Parathyroid adenoma (tissue), 2 donors: ENCODE measurements at regions not wholly inside any gene's neighbourhood (a gene's known extent, or its start where the extent isn't known, plus 50 kb on each side); places are given as distances from the start of the nearest gene placed in this dataset.

ENCODE experiments used
- H2AFZ ChIP-seq: fragments of 300-600 bp; sonication (generic); one replicate; pipeline ENCODE4 v1.7.0; 2017; ENCODE audit warnings: antibody characterized with exemption, mild to moderate bottlenecking
- H3K27ac ChIP-seq: fragments of 300-600 bp; sonication (generic); one replicate; pipeline ENCODE4 v1.7.0; 2017
- H3K27me3 ChIP-seq: fragments of 300-600 bp; sonication (generic); one replicate; pipeline ENCODE4 v1.7.0; 2017; ENCODE audit warnings: low read length; ENCODE audit not compliant: control insufficient read depth, insufficient read depth
- H3K36me3 ChIP-seq: fragments of 300-600 bp; sonication (generic); one replicate; pipeline ENCODE4 v1.7.0; 2017; ENCODE audit warnings: low read length; ENCODE audit not compliant: control insufficient read depth, insufficient read depth
- H3K4me1 ChIP-seq: fragments of 300-600 bp; sonication (generic); one replicate; pipeline ENCODE4 v1.7.0; 2017; ENCODE audit warnings: control low read depth
- H3K4me2 ChIP-seq: fragments of 300-600 bp; sonication (generic); one replicate; pipeline ENCODE4 v1.7.0; 2017; ENCODE audit warnings: low read length
- H3K4me3 ChIP-seq: fragments of 300-600 bp; sonication (generic); one replicate; pipeline ENCODE4 v1.7.0; 2017; ENCODE audit warnings: low read depth, low read length
- H3K79me2 ChIP-seq: fragments of 300-600 bp; sonication (generic); one replicate; pipeline ENCODE4 v1.7.0; 2017; ENCODE audit warnings: control low read depth
- H3K9ac ChIP-seq: fragments of 300-600 bp; sonication (generic); one replicate; pipeline ENCODE4 v1.7.0; 2017; ENCODE audit warnings: mild to moderate bottlenecking
- H3K9me3 ChIP-seq: fragments of 300-600 bp; sonication (generic); one replicate; pipeline ENCODE4 v1.7.0; 2017; ENCODE audit warnings: low read length; ENCODE audit not compliant: control insufficient read depth
- TF ChIP-seq, protein P1 (sequence below): fragments of 300-600 bp; sonication (generic); IDR thresholded peaks from one replicate; pipeline ENCODE4 v1.7.0; 2017; ENCODE audit warnings: antibody characterized with exemption, mild to moderate bottlenecking
- donor health status: primary hyperparathyroidism.

DNA sequence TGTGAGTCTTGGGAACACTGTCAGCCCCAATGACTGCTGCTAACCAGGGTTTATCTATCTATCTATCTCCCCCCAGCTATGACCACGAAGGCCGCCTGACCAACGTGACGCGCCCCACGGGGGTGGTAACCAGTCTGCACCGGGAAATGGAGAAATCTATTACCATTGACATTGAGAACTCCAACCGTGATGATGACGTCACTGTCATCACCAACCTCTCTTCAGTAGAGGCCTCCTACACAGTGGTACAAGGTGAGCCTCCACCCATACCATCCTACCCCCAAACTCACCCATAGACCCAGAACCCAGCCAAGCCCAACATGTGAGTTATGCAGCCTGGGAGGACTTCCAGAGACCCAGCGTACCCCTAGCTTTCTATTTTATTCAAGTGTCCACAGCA is 65.4 kb upstream of the WWC1 start:
- no peak overlapping the region for H3K4me2 ChIP-seq
- H3K36me3 ChIP-seq, result no peaks in the 10 kb centered on the region
- TF ChIP-seq, protein P1, sequence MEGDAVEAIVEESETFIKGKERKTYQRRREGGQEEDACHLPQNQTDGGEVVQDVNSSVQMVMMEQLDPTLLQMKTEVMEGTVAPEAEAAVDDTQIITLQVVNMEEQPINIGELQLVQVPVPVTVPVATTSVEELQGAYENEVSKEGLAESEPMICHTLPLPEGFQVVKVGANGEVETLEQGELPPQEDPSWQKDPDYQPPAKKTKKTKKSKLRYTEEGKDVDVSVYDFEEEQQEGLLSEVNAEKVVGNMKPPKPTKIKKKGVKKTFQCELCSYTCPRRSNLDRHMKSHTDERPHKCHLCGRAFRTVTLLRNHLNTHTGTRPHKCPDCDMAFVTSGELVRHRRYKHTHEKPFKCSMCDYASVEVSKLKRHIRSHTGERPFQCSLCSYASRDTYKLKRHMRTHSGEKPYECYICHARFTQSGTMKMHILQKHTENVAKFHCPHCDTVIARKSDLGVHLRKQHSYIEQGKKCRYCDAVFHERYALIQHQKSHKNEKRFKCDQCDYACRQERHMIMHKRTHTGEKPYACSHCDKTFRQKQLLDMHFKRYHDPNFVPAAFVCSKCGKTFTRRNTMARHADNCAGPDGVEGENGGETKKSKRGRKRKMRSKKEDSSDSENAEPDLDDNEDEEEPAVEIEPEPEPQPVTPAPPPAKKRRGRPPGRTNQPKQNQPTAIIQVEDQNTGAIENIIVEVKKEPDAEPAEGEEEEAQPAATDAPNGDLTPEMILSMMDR, result no peak

DNA sequence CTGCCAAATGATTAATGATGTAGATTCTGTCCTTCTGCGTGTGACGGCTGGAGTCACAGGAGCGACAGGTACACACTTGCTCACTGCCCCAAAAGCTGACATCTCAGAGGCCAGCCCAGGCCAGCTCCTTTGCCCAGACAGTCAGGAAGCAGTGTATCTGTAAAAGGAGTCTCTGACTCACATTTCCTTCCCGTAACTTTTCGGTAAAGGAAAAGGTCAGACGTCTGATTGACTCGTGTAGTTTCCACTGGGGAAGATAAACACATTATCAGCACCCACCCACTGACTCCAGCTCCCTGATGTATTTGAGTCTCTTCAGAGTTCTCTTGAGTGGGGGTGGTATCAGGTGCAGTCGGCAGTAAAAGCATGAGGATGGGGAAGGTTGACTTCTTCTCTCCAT is 64.4 kb upstream of the WWC1 start:
- H3K9me3 ChIP-seq, result no peaks in the 10 kb centered on the region
- H2AFZ ChIP-seq, result no peak overlapping the region
- TF ChIP-seq, protein P1, result no peak
- no peaks in the 10 kb centered on the region for H3K27me3 ChIP-seq
- H3K4me3 ChIP-seq, result no peak overlapping the region
- H3K36me3 ChIP-seq, result no peaks in the 10 kb centered on the region
- no peaks in the 10 kb centered on the region for H3K79me2 ChIP-seq
- H3K9ac ChIP-seq, result no peak overlapping the region
- no peak overlapping the region for H3K27ac ChIP-seq
- no peak overlapping the region for H3K4me2 ChIP-seq
- H3K4me1 ChIP-seq, result no peaks in the 10 kb centered on the region

More for the DNA sequence above, 65.4 kb upstream of the WWC1 start:
- H3K4me3 ChIP-seq, result no peak overlapping the region
- H3K9me3 ChIP-seq, result no peaks in the 10 kb centered on the region
- no peak overlapping the region for H3K27ac ChIP-seq
- no peaks in the 10 kb centered on the region for H3K4me1 ChIP-seq
- H3K79me2 ChIP-seq, result no peaks in the 10 kb centered on the region
- H3K9ac ChIP-seq, result no peak overlapping the region
- H2AFZ ChIP-seq, result no peak overlapping the region
- no peaks in the 10 kb centered on the region for H3K27me3 ChIP-seq

DNA sequence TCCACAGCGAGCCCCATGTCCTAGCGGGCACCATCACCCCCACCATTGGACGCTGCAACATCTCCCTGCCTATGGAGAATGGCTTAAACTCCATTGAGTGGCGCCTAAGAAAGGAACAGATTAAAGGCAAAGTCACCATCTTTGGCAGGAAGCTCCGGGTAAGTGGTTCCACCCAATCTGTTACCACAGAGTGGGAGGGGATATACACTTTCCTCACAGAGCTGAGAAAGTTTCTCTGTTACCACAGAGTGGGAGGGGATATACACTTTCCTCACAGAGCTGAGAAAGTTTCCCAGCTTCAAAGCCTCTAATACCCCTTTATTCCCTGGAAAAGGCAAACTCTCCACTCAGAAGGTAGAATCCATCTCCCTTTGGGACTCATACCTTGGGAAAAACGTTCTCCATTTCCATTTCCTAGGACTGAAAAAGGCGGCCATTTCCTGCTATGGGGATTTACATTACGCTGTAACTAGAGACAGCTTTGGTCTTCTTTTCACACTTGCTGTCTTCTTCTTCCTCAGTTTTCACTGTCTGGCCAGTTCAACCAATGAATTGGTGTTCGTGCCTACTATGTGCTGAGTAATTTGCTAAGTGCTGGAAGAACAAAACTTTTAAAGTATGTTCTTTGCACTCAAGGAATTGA is 63.4 kb upstream of the WWC1 start:
- Histone ChIP-seq H3K9me3 (no peaks in the 10 kb centered on the region), H3K4me3 (no peak overlapping the region), H2AFZ (no peak overlapping the region), H3K36me3 (no peaks in the 10 kb centered on the region), H3K4me1 (no peaks in the 10 kb centered on the region), H3K27me3 (no peaks in the 10 kb centered on the region), H3K79me2 (no peaks in the 10 kb centered on the region), H3K9ac (no peak overlapping the region), H3K4me2 (no peak overlapping the region), H3K27ac (no peak overlapping the region)
- TF ChIP-seq, protein P1, result no peak

DNA sequence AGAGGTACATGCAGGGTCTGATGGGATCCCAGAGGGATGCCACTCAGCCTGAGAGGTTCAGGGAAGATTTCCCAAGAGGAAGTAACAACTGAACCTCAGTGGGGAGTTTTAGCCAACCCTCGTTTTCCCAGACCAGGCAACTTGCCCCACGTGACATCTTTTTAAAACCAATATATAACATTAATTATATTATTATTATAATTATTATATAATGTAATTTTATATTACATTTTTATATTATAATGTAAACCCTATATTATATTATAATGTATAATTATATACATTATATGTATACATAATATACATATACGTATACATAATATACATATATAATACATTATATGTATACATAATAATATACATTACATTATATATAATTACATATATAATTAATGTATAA is 62.8 kb upstream of the WWC1 start:
- TF ChIP-seq, protein P1, result no peak
- no peak overlapping the region for H3K9ac ChIP-seq
- H3K79me2 ChIP-seq, result no peaks in the 10 kb centered on the region
- no peaks in the 10 kb centered on the region for H3K9me3 ChIP-seq
- no peak overlapping the region for H2AFZ ChIP-seq
- H3K4me2 ChIP-seq, result no peak overlapping the region
- no peaks in the 10 kb centered on the region for H3K4me1 ChIP-seq
- no peaks in the 10 kb centered on the region for H3K27me3 ChIP-seq
- H3K27ac ChIP-seq, result no peak overlapping the region
- no peak overlapping the region for H3K4me3 ChIP-seq
- no peaks in the 10 kb centered on the region for H3K36me3 ChIP-seq

DNA sequence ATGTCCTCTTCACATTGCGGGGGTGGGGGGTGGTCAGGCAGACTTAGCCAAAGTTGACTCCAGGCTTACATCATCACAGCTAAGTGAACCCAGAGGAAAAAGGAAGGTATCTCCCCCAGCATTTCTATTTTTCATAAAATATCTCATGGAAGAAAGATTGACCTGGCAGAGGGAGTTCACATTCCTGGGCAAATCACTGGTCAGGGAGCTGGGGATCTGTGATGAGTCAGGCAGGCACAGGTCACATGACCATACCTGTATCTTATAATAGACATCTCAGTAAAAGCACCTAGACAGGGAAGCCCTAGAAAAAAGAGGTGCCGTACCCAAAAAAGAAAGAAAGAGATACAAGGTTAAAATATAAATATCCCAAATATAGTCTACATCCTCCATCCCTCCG is 57.3 kb upstream of the WWC1 start:
- Histone ChIP-seq H3K9ac (no peak overlapping the region), H3K4me2 (no peak overlapping the region), H3K4me3 (no peak overlapping the region), H2AFZ (no peak overlapping the region), H3K27ac (no peak overlapping the region), H3K9me3 (no peaks in the 10 kb centered on the region), H3K36me3 (no peaks in the 10 kb centered on the region), H3K4me1 (no peaks in the 10 kb centered on the region), H3K27me3 (no peaks in the 10 kb centered on the region), H3K79me2 (no peaks in the 10 kb centered on the region)
- TF ChIP-seq, protein P1, result no peak
